ENCODE measurements at regions not wholly inside any gene's neighbourhood (a gene's known extent, or its start where the extent isn't known, plus 50 kb on each side); places are given as distances from the start of the nearest gene placed in this dataset.

DNA sequence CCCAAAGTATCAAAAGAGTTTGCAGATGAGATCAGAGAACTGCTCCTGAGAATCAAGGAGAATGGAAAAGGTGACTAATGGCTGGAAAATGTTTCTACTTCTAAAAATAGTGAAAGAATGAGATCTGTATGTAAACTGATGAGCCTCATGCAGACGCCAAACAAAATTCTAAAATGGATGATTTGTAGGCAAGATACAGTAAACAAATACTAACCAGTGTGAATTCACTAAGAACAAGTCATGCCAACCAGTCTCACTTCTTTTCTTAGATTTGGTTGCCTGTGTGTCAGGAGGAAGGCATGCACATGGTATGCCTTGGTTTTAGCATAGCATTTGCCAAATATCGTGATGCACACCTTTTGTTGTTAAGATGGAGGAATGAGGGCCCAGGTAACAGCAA lies 94.9 kb upstream of the PIK3CG start:
- TF ChIP-seq RAD21 (IDR thresholded peaks at IDR 0.05; ENCODE audit: low read depth) (no peak), USF1 (IDR thresholded peaks at IDR 0.05) (no peak), EGR1 (IDR thresholded peaks at IDR 0.05) (no peak), EP300 (IDR thresholded peaks at IDR 0.05; ENCODE audit: borderline replicate concordance) (no peak), CEBPB (IDR thresholded peaks at IDR 0.05) (no peak), TAF1 (IDR thresholded peaks at IDR 0.05; ENCODE audit: low read depth) (no peak), NFIC (IDR thresholded peaks at IDR 0.05) (no peak), ZBTB7A (IDR thresholded peaks at IDR 0.05; ENCODE audit: low read depth) (no peak), CREB1 (IDR thresholded peaks at IDR 0.05; ENCODE audit: low read depth) (no peak), FOXM1 (IDR thresholded peaks at IDR 0.05; ENCODE audit: borderline replicate concordance, low read depth) (no peak), YY1 (IDR thresholded peaks at IDR 0.05; ENCODE audit: low read depth) (no peak), TCF12 (IDR thresholded peaks at IDR 0.05; ENCODE audit: low read depth) (no peak), TEAD4 (IDR thresholded peaks at IDR 0.05) (no peak)
- TF ChIP-seq, protein P1, sequence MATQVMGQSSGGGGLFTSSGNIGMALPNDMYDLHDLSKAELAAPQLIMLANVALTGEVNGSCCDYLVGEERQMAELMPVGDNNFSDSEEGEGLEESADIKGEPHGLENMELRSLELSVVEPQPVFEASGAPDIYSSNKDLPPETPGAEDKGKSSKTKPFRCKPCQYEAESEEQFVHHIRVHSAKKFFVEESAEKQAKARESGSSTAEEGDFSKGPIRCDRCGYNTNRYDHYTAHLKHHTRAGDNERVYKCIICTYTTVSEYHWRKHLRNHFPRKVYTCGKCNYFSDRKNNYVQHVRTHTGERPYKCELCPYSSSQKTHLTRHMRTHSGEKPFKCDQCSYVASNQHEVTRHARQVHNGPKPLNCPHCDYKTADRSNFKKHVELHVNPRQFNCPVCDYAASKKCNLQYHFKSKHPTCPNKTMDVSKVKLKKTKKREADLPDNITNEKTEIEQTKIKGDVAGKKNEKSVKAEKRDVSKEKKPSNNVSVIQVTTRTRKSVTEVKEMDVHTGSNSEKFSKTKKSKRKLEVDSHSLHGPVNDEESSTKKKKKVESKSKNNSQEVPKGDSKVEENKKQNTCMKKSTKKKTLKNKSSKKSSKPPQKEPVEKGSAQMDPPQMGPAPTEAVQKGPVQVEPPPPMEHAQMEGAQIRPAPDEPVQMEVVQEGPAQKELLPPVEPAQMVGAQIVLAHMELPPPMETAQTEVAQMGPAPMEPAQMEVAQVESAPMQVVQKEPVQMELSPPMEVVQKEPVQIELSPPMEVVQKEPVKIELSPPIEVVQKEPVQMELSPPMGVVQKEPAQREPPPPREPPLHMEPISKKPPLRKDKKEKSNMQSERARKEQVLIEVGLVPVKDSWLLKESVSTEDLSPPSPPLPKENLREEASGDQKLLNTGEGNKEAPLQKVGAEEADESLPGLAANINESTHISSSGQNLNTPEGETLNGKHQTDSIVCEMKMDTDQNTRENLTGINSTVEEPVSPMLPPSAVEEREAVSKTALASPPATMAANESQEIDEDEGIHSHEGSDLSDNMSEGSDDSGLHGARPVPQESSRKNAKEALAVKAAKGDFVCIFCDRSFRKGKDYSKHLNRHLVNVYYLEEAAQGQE (IDR thresholded peaks at IDR 0.05; ENCODE audit: low read depth): no peak
- TF ChIP-seq, protein P2, sequence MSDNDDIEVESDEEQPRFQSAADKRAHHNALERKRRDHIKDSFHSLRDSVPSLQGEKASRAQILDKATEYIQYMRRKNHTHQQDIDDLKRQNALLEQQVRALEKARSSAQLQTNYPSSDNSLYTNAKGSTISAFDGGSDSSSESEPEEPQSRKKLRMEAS (IDR thresholded peaks at IDR 0.05): no peak

DNA sequence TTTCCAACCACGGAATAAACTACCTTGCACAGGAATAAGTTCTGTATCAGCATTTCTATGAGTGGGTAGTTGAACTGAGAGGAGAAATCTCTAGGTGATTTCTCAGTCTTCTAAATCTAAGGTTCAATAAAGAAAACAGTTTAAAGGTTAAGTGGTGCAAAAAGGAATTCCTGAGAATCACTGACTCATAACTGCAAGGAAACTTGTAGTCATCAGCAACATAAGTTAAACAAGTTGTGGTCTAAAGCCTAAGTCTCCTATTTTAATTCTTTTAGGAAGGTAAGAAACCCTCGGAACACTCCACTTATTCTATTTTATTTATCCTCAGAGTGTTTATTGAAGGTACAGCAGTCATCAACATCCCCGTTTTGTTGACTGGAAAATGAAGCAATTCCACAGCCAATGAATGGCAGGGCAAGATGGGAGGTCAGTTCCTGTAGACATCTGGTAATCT lies 92.4 kb upstream of the PIK3CG start:
- no peak for TF ChIP-seq CEBPB (IDR thresholded peaks at IDR 0.05)
- peak; percentile 62 for TF ChIP-seq TEAD4 (IDR thresholded peaks at IDR 0.05)
- no peak for TF ChIP-seq RAD21 (IDR thresholded peaks at IDR 0.05; ENCODE audit: low read depth)

- no peak for TF ChIP-seq FOXM1 (IDR thresholded peaks at IDR 0.05; ENCODE audit: borderline replicate concordance, low read depth)
- TF ChIP-seq TEAD4 (IDR thresholded peaks at IDR 0.05): peak; percentile 93
- TF ChIP-seq TAF1 (IDR thresholded peaks at IDR 0.05; ENCODE audit: low read depth): no peak
- TF ChIP-seq, protein P1 (IDR thresholded peaks at IDR 0.05; ENCODE audit: low read depth): no peak
Measured at GRCh38 chr7:106773228-106773627, 91.9 kb upstream of the PIK3CG start.

DNA sequence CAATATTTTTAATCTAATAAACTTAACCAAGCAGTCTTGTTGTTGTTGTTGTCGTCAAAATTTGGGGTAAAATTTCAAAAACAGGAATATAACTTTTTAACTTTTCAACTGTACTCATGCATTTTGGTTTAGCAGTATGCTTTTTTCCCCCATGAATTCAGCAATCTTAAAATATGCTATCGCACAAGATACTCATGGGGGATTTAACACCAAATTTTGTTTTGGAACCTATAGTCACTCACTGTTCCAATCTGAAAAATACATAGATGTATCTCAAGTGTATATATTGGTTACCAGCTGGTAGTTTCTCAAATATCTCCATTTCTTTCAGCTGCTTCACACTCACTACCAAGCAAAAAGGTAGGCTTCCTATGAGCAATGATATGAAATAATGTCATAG lies 91.4 kb upstream of the PIK3CG start:
- TF ChIP-seq YY1 (IDR thresholded peaks at IDR 0.05; ENCODE audit: low read depth) (no peak), TCF12 (IDR thresholded peaks at IDR 0.05; ENCODE audit: low read depth) (no peak), FOXM1 (IDR thresholded peaks at IDR 0.05; ENCODE audit: borderline replicate concordance, low read depth) (no peak), EP300 (IDR thresholded peaks at IDR 0.05; ENCODE audit: borderline replicate concordance) (no peak), CREB1 (IDR thresholded peaks at IDR 0.05; ENCODE audit: low read depth) (no peak), USF1 (IDR thresholded peaks at IDR 0.05) (no peak), TAF1 (IDR thresholded peaks at IDR 0.05; ENCODE audit: low read depth) (no peak), RAD21 (IDR thresholded peaks at IDR 0.05; ENCODE audit: low read depth) (no peak), CEBPB (IDR thresholded peaks at IDR 0.05) (no peak), NFIC (IDR thresholded peaks at IDR 0.05) (no peak), ZBTB7A (IDR thresholded peaks at IDR 0.05; ENCODE audit: low read depth) (no peak), EGR1 (IDR thresholded peaks at IDR 0.05) (no peak), TEAD4 (IDR thresholded peaks at IDR 0.05) (no peak)
- TF ChIP-seq, protein P1 (IDR thresholded peaks at IDR 0.05; ENCODE audit: low read depth): no peak
- TF ChIP-seq, protein P2 (IDR thresholded peaks at IDR 0.05): no peak

- TF ChIP-seq ZBTB7A (IDR thresholded peaks at IDR 0.05; ENCODE audit: low read depth): no peak
- TF ChIP-seq, protein P2 (IDR thresholded peaks at IDR 0.05): no peak
- no peak for TF ChIP-seq USF1 (IDR thresholded peaks at IDR 0.05)
- no peak for TF ChIP-seq RAD21 (IDR thresholded peaks at IDR 0.05; ENCODE audit: low read depth)
- TF ChIP-seq, protein P1 (IDR thresholded peaks at IDR 0.05; ENCODE audit: low read depth): no peak
- TF ChIP-seq YY1 (IDR thresholded peaks at IDR 0.05; ENCODE audit: low read depth): no peak
- no peak for TF ChIP-seq CEBPB (IDR thresholded peaks at IDR 0.05)
- no peak for TF ChIP-seq EGR1 (IDR thresholded peaks at IDR 0.05)
- TF ChIP-seq TEAD4 (IDR thresholded peaks at IDR 0.05): no peak
- TF ChIP-seq CREB1 (IDR thresholded peaks at IDR 0.05; ENCODE audit: low read depth): no peak
- TF ChIP-seq TCF12 (IDR thresholded peaks at IDR 0.05; ENCODE audit: low read depth): no peak
- TF ChIP-seq NFIC (IDR thresholded peaks at IDR 0.05): no peak
- TF ChIP-seq TAF1 (IDR thresholded peaks at IDR 0.05; ENCODE audit: low read depth): no peak
- TF ChIP-seq EP300 (IDR thresholded peaks at IDR 0.05; ENCODE audit: borderline replicate concordance): no peak
- TF ChIP-seq FOXM1 (IDR thresholded peaks at IDR 0.05; ENCODE audit: borderline replicate concordance, low read depth): no peak
Measured at GRCh38 chr7:106774213-106774767, 90.8 kb upstream of the PIK3CG start.

Measured in Ishikawa (cell line).